Activated gamma-delta T cell treated with Interleukin-2 at 50 U/mL for 16 hours (primary cell): ENCODE measurements at regions not wholly inside any gene's neighbourhood (a gene's known extent, or its start where the extent isn't known, plus 50 kb on each side); places are given as distances from the start of the nearest gene placed in this dataset.
"Not testable (repeated sequence)": the region's sequence is repeated elsewhere in the genome, so short reads cannot be mapped to it uniquely, and the experiment has no call there.

Source experiments
- DNase-seq: peaks from one replicate; pipeline ENCODE4 v3.0.0-alpha.2; 2020

- no peak for DNase-seq
Measured at GRCh38 chr20:1825507-1825906, 69.7 kb upstream of the SIRPA start.

GRCh38 chr20:1824834-1825233 lies 70.4 kb upstream of the SIRPA start:
- DNase-seq: no peak

- no peak for DNase-seq
Measured at GRCh38 chr20:1824181-1824580, 71.0 kb upstream of the SIRPA start.

GRCh38 chr20:1823450-1823844 lies 71.8 kb upstream of the SIRPA start:
- no peak for DNase-seq

- DNase-seq: no peak
Measured at GRCh38 chr20:1822564-1823449, 72.4 kb upstream of the SIRPA start.

- DNase-seq: no peak
Measured at GRCh38 chr20:1820138-1821079, 74.8 kb upstream of the SIRPA start.

- DNase-seq: no peak
Measured at GRCh38 chr20:1819311-1820137, 75.7 kb upstream of the SIRPA start.

GRCh38 chr20:1818895-1819294 lies 76.3 kb upstream of the SIRPA start:
- no peak for DNase-seq

- DNase-seq: no peak
Measured at GRCh38 chr20:1818247-1818840, 76.9 kb upstream of the SIRPA start.

- DNase-seq: no peak
Measured at GRCh38 chr20:1817577-1818211, 77.5 kb upstream of the SIRPA start.

- DNase-seq: peak; percentile 23
Measured at GRCh38 chr20:1816384-1817381, 78.5 kb upstream of the SIRPA start.

GRCh38 chr20:1815502-1816085 lies 79.6 kb upstream of the SIRPA start:
- no peak for DNase-seq

GRCh38 chr20:1814861-1815260 lies 80.3 kb upstream of the SIRPA start:
- not testable (repeated sequence) for DNase-seq

GRCh38 chr20:1813674-1814635 lies 81.3 kb upstream of the SIRPA start:
- no peak for DNase-seq

GRCh38 chr20:1813101-1813529 lies 82.1 kb upstream of the SIRPA start:
- DNase-seq: no peak

GRCh38 chr20:1811621-1812498 lies 83.3 kb upstream of the SIRPA start:
- no peak for DNase-seq

- no peak for DNase-seq
Measured at GRCh38 chr20:1810926-1811620, 84.1 kb upstream of the SIRPA start.
